Esophagus muscularis mucosa (tissue), 4 donors: ENCODE measurements at regions not wholly inside any gene's neighbourhood (a gene's known extent, or its start where the extent isn't known, plus 50 kb on each side); places are given as distances from the start of the nearest gene placed in this dataset.

Source experiments
- DNase-seq: peaks from one replicate; pipeline ENCODE4 v3.0.0-alpha.2; 2017; ENCODE audit errors: extremely low spot score
- H3K27ac ChIP-seq, 4 donors: fragments of 200-600 bp; sonication (generic); replicated peaks in 1 of 4; 1 replicate in 3 of 4; 2 replicates in 1 of 4; pipeline ENCODE4 v1.5.1; 2016 to 2019; ENCODE audit warnings: mild to moderate bottlenecking in 1 of 4
- H3K27me3 ChIP-seq, 4 donors: fragments of 200-600 bp; sonication (generic); one replicate each; pipeline versions ENCODE4 v1.5.1 to v1.6.0; 2016 to 2019
- H3K36me3 ChIP-seq, 4 donors: fragments of 200-600 bp; sonication (generic); one replicate each; pipeline ENCODE4 v1.5.1; 2016 to 2019
- H3K4me1 ChIP-seq, 4 donors: fragments of 200-600 bp; sonication (generic); one replicate each; pipeline ENCODE4 v1.5.1; 2016 to 2019
- H3K4me3 ChIP-seq, 4 donors: fragments of 200-600 bp; sonication (generic); 1 replicate in 2 of 4; 2 replicates in 2 of 4; pipeline ENCODE4 v1.5.1; 2016 to 2019; ENCODE audit warnings: mild to moderate bottlenecking in 4 of 4, moderate library complexity in 1 of 4
- H3K9me3 ChIP-seq, 4 donors: fragments of 200-600 bp; sonication (generic); 1 replicate in 3 of 4; 2 replicates in 1 of 4; pipeline ENCODE4 v1.5.1; 2016 to 2019
- EP300 ChIP-seq: sonication (generic); formaldehyde crosslinking; IDR thresholded peaks from one replicate; pipeline ENCODE4 v1.6.1; 2017; ENCODE audit warnings: antibody characterized with exemption
- POLR2A ChIP-seq: fragments of 450-650 bp; IDR thresholded peaks from one replicate; pipeline ENCODE4 v1.6.1; 2017; ENCODE audit warnings: antibody characterized with exemption, moderate library complexity, mild to moderate bottlenecking, low read depth
- POLR2AphosphoS5 ChIP-seq, 2 donors: sonication (generic); formaldehyde crosslinking; IDR thresholded peaks; one replicate each; pipeline ENCODE4 v1.6.1; 2017; ENCODE audit warnings: antibody characterized with exemption in 2 of 2
- WGBS: methylation state at CpG from one replicate; pipeline ENCODE4 v1.1.5; 2018; 5-methylcytosine and 5-hydroxymethylcytosine counted together
- intact Hi-C: fragments of 100-400 bp; cut with DNase I; formaldehyde crosslinking; loops from one replicate; pipeline ENCODE4 v1.15.1; 2023
- TF ChIP-seq, protein P1 (sequence below), 3 experiments: fragments of 200-600 bp in 2 of 3; fragments of 450-650 bp in 1 of 3; sonication (generic) in 2 of 3; IDR thresholded peaks; one replicate each; pipeline ENCODE4 v1.5.1; 2017 to 2019; ENCODE audit warnings: antibody characterized with exemption in 3 of 3, mild to moderate bottlenecking in 2 of 3, moderate library complexity in 1 of 3

DNA sequence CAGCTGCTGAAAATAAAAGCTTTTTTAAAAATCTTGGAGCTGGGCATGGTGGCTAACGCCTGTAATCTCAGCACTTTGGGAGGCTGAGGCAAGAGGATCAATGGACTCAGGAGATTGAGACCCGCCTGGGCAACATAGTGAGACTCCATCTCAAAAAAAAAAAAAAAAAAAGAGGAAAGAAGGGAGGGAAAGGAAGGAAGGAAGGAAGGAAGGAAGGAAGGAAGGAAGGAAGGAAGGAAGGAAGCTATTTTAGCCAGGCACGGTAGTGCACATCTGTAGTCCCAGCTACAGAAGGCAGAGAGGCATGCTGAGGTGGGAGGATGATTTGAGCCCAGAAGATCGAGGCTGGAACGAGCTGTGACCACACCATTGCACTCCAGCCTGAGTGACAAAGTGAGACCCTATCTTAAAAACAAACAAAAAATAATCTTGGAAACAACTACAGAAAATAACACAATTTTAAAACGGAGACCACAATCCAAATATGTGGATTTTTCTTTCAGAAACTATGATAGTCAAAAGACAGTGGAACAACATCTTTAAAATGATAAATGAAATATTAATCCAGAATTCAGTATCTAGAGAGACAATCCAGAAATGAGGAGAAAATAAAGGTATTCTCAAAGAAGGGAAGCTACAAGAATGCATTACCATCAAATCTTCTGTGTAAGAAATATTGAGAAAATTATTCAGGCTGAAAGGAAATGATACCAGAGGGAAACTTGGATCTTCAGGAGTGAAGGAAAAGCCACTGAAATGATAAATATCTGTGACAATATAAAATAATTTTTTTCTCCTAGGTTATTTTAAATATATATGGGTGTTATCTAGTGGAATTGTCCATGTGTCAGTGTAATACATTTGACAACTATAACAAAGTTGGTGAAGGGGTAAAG lies 182.0 kb downstream of the GPX5 start:
- H3K9me3 ChIP-seq, result peaks cover 0 to 38% (median 14%) of the 10 kb centered on the region in 4 donors
- H3K36me3 ChIP-seq, result no peaks in the 10 kb centered on the region
- no peaks in the 10 kb centered on the region for H3K4me1 ChIP-seq
- H3K27me3 ChIP-seq, result peaks cover 0 to 74% (median 15%) of the 10 kb centered on the region in 4 donors
- intact Hi-C loops, result no loop called here
- H3K27ac ChIP-seq, result no peak overlapping the region
- no peak for DNase-seq
- WGBS, result 81% methylated on average over 6 of the region's 6 CpGs
- no peak overlapping the region for H3K4me3 ChIP-seq
- no peak for TF ChIP-seq EP300
- TF ChIP-seq POLR2A, result no peak
- TF ChIP-seq POLR2AphosphoS5 (IDR thresholded peaks at IDR 0.05), result no peak
- TF ChIP-seq, protein P1, sequence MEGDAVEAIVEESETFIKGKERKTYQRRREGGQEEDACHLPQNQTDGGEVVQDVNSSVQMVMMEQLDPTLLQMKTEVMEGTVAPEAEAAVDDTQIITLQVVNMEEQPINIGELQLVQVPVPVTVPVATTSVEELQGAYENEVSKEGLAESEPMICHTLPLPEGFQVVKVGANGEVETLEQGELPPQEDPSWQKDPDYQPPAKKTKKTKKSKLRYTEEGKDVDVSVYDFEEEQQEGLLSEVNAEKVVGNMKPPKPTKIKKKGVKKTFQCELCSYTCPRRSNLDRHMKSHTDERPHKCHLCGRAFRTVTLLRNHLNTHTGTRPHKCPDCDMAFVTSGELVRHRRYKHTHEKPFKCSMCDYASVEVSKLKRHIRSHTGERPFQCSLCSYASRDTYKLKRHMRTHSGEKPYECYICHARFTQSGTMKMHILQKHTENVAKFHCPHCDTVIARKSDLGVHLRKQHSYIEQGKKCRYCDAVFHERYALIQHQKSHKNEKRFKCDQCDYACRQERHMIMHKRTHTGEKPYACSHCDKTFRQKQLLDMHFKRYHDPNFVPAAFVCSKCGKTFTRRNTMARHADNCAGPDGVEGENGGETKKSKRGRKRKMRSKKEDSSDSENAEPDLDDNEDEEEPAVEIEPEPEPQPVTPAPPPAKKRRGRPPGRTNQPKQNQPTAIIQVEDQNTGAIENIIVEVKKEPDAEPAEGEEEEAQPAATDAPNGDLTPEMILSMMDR (IDR thresholded peaks at IDR 0.05), result no peak

DNA sequence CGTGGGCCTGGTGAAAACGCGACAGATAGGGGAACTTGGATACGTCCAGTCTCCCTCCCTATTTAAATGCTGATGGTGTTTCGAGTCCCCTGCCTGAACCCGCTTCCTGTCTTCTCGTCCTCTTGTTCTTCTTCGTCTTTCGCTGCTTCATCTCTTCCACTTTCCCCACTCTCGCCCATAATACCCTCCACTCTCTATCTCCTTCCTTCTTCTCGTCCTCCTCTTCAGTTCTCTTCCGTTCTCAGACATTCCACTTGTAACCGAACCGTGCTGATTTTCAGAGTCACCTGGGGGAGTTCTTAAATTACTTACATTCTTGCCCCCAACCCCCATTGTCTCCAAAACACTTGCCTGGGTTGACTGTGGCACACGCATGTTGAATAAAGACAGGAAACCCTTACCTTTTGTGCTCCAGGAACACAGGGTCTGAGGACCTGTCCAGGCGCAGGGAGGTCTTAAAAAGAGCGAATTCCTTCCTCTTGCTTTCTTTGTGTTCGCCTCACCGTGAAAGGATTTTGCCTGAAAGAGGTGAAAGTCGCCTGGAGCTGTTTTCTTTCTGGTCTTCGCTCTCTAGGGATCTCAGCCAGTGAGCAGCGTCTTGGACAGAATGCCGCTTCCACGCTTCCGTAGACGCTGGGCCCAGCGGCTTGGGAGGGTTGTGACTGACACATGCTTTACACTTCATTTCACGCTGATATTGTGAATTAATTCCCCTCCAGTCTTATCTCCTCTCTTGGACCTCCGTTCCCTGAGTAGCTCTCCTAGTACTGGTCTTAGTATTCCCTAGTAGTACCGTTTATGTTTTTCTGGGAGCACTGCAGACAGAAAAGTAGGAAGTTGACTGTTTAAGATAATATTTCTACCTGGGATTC lies 184.0 kb downstream of the GPX5 start:
- peaks cover 0 to 63% (median 14%) of the 10 kb centered on the region in 4 donors for H3K27me3 ChIP-seq
- peaks cover 0 to 38% (median 14%) of the 10 kb centered on the region in 4 donors for H3K9me3 ChIP-seq
- H3K4me3 ChIP-seq, result peak overlapping the region in 1 of 4 donors; percentile 12
- TF ChIP-seq EP300, result no peak
- TF ChIP-seq, protein P1 (IDR thresholded peaks at IDR 0.05), result no peak
- no peak for TF ChIP-seq POLR2AphosphoS5 (IDR thresholded peaks at IDR 0.05)
- no peak for TF ChIP-seq POLR2A
- peak; percentile 86 for DNase-seq
- H3K27ac ChIP-seq, result no peak overlapping the region
- WGBS, result 5% methylated on average over 29 of the region's 30 CpGs
- intact Hi-C loops, result no loop called here
- H3K36me3 ChIP-seq, result no peaks in the 10 kb centered on the region
- H3K4me1 ChIP-seq, result no peaks in the 10 kb centered on the region

DNA sequence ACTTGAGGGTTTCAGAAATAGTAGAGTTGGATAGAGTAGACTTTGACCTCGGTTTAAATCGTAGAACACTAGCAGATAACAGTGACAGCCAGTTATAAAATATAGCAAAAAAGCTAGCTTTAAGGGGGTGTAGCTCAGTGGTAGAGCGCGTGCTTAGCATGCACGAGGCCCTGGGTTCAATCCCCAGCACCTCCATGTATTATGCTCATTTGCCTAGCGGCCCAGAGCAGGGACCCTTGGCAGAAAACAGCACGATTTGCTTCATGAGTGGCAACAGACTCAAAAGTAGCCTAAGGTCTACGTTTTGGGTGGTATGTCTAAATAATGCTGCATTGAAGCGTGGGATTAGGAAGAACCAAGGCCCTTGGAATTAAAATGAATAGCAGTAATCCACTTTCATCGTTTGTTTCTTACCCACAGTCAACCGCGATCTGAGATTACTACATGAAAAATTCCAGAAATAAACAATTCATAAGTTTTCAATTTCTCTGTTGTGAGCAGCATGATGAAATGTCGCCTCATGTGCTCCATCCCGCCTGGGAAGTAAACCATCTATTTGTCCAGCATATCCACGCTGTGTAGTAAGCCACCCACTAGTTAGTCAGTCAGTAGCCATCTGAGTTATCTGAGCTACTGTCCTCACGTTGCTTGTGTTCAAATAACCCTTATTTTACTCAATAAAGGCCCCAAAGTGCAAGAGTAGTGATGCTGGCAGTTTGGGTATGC lies 184.9 kb downstream of the GPX5 start:
- Histone ChIP-seq H3K27me3 (peaks cover 0 to 56% (median 14%) of the 10 kb centered on the region in 4 donors), H3K4me1 (no peaks in the 10 kb centered on the region), H3K36me3 (no peaks in the 10 kb centered on the region), H3K4me3 (no peak overlapping the region), H3K9me3 (peaks cover 0 to 38% (median 14%) of the 10 kb centered on the region in 4 donors), H3K27ac (no peak overlapping the region)
- TF ChIP-seq, protein P1 (IDR thresholded peaks at IDR 0.05), result no peak
- TF ChIP-seq POLR2A (no peak), EP300 (no peak), POLR2AphosphoS5 (IDR thresholded peaks at IDR 0.05) (no peak)
- peak; percentile 70 for DNase-seq
- WGBS, result 47% methylated on average over 16 of the region's 16 CpGs
- intact Hi-C loops, result no loop called here

DNA sequence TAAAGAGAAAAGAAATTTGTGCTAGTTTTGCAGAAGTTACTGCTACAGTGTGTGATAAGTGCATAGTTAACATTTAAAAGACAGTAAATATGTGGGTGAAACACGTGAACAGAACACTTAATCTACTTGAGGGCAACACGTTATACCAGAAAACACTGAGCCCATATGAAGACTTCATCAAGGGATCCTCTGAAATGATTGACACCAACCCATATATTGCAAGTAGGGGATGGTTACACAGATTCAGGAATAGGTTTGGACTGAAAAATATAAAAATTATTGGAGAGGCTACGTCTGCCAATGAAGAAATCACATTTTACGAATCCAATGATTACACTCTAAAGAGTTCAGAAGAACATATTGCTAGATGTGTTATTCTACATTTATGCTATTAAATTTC lies 185.6 kb downstream of the GPX5 start:
- intact Hi-C loops, result no loop called here
- peaks cover 0 to 50% (median 14%) of the 10 kb centered on the region in 4 donors for H3K27me3 ChIP-seq

More for the DNA sequence above, 185.6 kb downstream of the GPX5 start:
- 66% methylated on average over 4 of the region's 4 CpGs for WGBS
- no peak overlapping the region for H3K27ac ChIP-seq
- DNase-seq, result no peak
- TF ChIP-seq EP300, result no peak
- no peak for TF ChIP-seq POLR2AphosphoS5 (IDR thresholded peaks at IDR 0.05)
- TF ChIP-seq POLR2A, result no peak
- TF ChIP-seq, protein P1 (IDR thresholded peaks at IDR 0.05), result no peak
- peaks cover 0 to 35% (median 14%) of the 10 kb centered on the region in 4 donors for H3K9me3 ChIP-seq
- H3K36me3 ChIP-seq, result no peaks in the 10 kb centered on the region
- H3K4me3 ChIP-seq, result no peak overlapping the region
- no peaks in the 10 kb centered on the region for H3K4me1 ChIP-seq
